ENCODE measurements at regions not wholly inside any gene's neighbourhood (a gene's known extent, or its start where the extent isn't known, plus 50 kb on each side); places are given as distances from the start of the nearest gene placed in this dataset.
"Not testable (repeated sequence)": the region's sequence is repeated elsewhere in the genome, so short reads cannot be mapped to it uniquely, and the experiment has no call there.

DNA sequence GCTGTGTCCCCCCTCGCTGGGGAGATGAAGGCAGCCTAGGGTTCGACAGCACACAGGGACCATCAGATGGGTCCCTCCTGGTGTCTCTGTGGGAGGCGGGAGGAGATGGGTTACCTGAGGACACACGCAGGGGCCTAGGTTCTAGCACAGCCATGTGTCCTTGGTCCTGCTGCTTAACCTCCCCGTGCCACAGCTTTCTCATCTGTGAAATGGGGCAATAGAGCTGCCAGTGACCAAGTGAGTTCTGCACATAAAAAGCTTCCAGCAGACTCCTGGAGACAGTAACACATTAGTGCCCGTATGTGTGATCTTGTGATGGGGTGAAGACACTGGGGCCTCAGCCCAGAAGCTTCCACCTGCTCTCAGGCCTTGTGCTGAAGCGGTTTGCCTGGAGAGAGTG lies 96.0 kb upstream of the GSE1 start:
- no peak for TF ChIP-seq POLR2A (IDR thresholded peaks at IDR 0.05)
- TF ChIP-seq, protein P1, sequence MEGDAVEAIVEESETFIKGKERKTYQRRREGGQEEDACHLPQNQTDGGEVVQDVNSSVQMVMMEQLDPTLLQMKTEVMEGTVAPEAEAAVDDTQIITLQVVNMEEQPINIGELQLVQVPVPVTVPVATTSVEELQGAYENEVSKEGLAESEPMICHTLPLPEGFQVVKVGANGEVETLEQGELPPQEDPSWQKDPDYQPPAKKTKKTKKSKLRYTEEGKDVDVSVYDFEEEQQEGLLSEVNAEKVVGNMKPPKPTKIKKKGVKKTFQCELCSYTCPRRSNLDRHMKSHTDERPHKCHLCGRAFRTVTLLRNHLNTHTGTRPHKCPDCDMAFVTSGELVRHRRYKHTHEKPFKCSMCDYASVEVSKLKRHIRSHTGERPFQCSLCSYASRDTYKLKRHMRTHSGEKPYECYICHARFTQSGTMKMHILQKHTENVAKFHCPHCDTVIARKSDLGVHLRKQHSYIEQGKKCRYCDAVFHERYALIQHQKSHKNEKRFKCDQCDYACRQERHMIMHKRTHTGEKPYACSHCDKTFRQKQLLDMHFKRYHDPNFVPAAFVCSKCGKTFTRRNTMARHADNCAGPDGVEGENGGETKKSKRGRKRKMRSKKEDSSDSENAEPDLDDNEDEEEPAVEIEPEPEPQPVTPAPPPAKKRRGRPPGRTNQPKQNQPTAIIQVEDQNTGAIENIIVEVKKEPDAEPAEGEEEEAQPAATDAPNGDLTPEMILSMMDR (IDR thresholded peaks at IDR 0.05) = no peak
- H3K27ac ChIP-seq = no peak overlapping the region
- peaks cover 24% of the 10 kb centered on the region for H3K4me1 ChIP-seq
- intact Hi-C loops (cut with DNase I; ENCODE audit: low total_unique reads) = no loop called here
- H3K36me3 ChIP-seq (ENCODE audit: low read depth, missing control alignments) = no peaks in the 10 kb centered on the region
- DNase-seq = no peak
- H3K4me3 ChIP-seq = no peak overlapping the region
- WGBS, 2 donors = 91 to 100% methylated on average over 5 to 7 of the region's 7 CpGs
- H3K27me3 ChIP-seq = no peaks in the 10 kb centered on the region
- H3K9me3 ChIP-seq = no peaks in the 10 kb centered on the region

DNA sequence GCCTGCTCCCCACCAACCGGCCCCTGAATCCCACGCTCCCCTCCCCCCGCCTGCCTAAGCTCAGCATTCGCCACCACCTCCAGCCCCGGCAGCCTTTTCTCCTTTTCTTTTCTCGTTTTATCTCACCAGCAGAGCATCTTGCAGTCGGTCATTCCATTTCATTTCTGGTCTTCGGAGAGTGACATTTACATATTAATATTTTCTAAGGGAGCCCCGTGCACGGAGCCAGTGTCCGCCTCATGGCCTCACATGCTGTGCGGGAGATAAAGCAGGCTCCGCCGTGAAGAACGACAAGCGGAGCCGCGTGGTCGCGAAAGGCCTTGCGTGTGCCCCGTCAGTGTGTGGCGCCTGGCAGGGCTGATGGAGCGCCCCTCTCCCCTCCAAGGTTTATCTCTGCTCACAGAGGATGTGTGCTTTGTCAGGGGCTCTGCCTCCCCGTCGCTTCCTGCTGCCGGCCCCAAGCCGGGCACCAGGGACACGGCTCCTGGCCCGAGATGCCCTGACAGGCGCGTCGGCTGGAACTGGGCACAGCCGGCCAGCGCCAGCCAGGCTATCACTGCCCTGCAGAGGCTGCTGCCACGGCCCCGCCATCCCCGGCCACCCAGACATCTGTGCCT lies 95.5 kb upstream of the GSE1 start:
- intact Hi-C loops (cut with DNase I; ENCODE audit: low total_unique reads) = no loop called here
- no peaks in the 10 kb centered on the region for H3K27me3 ChIP-seq
- 74 to 76% methylated on average over 33 to 36 of the region's 38 CpGs for WGBS, 2 donors
- TF ChIP-seq, protein P1 (IDR thresholded peaks at IDR 0.05) = no peak
- TF ChIP-seq POLR2A (IDR thresholded peaks at IDR 0.05) = no peak
- H3K4me3 ChIP-seq = no peak overlapping the region
- peaks cover 27% of the 10 kb centered on the region for H3K4me1 ChIP-seq
- DNase-seq = no peak
- H3K36me3 ChIP-seq (ENCODE audit: low read depth, missing control alignments) = no peaks in the 10 kb centered on the region
- no peak overlapping the region for H3K27ac ChIP-seq
- H3K9me3 ChIP-seq = no peaks in the 10 kb centered on the region

DNA sequence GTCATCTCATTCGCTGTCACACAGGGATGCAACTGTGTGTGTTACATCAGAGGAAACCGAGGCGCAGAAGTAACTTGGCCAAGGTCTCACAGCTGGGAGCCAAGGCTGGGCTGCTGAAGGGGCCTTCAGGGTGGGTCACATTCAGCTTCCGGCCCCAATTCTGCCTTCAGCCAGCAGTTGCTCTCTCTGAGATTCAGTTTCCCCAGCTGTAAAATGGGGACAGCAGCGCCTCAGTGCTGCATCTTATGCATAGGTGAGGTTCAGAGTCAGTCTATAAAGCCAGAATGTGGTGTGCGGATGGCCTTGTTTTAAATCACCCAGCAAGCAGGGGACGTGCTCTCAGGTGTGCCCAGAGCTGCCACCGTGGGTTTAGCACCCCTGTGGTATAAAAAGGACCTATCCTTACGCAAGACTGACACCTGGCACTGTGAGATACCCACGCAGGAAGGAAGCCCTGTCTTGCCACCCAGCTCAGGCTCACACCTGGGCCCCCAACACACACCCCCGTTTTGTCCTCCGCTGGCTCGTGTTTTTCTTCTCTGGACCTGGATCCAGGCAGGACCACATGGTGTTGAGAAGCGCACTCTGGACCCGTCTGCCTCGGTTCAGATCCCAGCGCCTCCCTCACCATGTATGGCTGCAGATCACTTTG lies 94.6 kb upstream of the GSE1 start:
- Histone ChIP-seq H3K27ac (no peak overlapping the region), H3K4me3 (no peak overlapping the region), H3K4me1 (peaks cover 35% of the 10 kb centered on the region), H3K27me3 (no peaks in the 10 kb centered on the region), H3K36me3 (ENCODE audit: low read depth, missing control alignments) (no peaks in the 10 kb centered on the region), H3K9me3 (no peaks in the 10 kb centered on the region)
- intact Hi-C loops (cut with DNase I; ENCODE audit: low total_unique reads) = no loop called here
- TF ChIP-seq POLR2A (IDR thresholded peaks at IDR 0.05) = no peak
- TF ChIP-seq, protein P1 (IDR thresholded peaks at IDR 0.05) = no peak
- no peak for DNase-seq
- WGBS, 2 donors = 96% methylated on average over 15 to 17 of the region's 17 CpGs

DNA sequence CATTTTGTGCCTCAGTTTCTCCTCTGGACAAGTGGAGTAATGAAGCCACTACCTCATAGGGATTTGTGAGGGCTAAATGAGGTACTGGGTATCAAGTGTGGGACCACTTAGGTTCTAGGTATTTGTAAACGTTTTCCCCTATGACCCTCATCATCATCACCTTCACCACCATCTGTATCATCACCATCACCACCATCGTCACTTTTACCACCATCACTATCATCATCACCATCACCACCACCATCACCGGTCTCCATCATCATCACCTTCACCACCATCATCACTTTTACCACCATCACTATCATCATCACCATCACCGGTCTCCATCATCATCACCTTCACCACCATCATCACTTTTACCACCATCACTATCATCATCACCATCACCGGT lies 94.1 kb upstream of the GSE1 start:
- H3K4me3 ChIP-seq; H3K36me3 ChIP-seq (ENCODE audit: low read depth, missing control alignments); H3K9me3 ChIP-seq; H3K27me3 ChIP-seq; H3K27ac ChIP-seq; intact Hi-C loops (cut with DNase I; ENCODE audit: low total_unique reads); DNase-seq: not testable (repeated sequence)
- WGBS, 2 donors = 55 to 83% methylated on average over 4 to 5 of the region's 5 CpGs
- H3K4me1 ChIP-seq = peaks cover 39% of the 10 kb centered on the region

DNA sequence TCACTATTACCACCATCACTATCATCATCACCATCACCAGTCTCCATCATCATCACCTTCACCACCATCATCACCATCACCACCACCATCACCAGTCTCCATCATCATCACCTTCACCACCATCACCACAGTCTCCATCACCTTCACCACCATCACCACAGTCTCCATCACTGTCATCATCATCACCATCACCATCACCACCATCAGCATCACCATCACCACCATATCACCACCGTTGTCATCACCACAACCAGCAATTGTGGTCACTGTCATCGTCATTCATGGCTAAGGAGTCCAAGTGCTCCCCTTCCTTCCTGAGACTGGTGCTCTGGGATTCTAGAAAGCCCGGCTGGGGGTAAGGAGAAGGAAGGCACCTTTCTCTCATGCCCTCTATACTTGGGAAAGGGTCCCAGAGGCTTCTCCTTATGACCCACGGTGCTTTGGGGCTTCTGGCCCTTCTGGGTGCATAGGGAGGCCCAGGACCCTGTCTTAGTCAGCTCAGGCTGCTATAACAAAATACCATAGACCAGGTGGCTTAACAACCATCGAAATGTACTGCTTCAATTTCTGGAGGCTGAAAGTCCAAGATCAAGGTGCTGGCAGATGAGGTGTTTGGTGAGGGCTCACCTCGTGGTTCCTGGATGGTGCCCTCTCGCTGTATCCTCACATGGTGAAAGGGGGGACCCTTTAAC lies 93.4 kb upstream of the GSE1 start:
- DNase-seq = no peak
- Histone ChIP-seq H3K4me3 (no peak overlapping the region), H3K27ac (no peak overlapping the region), H3K27me3 (no peaks in the 10 kb centered on the region), H3K36me3 (ENCODE audit: low read depth, missing control alignments) (no peaks in the 10 kb centered on the region), H3K4me1 (peaks cover 33% of the 10 kb centered on the region), H3K9me3 (no peaks in the 10 kb centered on the region)
- TF ChIP-seq, protein P1 (IDR thresholded peaks at IDR 0.05) = no peak
- TF ChIP-seq POLR2A (IDR thresholded peaks at IDR 0.05) = no peak
- 97 to 100% methylated on average over 7 of the region's 7 CpGs for WGBS, 2 donors
- intact Hi-C loops (cut with DNase I; ENCODE audit: low total_unique reads) = no loop called here
